ENCODE measurements at regions not wholly inside any gene's neighbourhood (a gene's known extent, or its start where the extent isn't known, plus 50 kb on each side); places are given as distances from the start of the nearest gene placed in this dataset.

DNA sequence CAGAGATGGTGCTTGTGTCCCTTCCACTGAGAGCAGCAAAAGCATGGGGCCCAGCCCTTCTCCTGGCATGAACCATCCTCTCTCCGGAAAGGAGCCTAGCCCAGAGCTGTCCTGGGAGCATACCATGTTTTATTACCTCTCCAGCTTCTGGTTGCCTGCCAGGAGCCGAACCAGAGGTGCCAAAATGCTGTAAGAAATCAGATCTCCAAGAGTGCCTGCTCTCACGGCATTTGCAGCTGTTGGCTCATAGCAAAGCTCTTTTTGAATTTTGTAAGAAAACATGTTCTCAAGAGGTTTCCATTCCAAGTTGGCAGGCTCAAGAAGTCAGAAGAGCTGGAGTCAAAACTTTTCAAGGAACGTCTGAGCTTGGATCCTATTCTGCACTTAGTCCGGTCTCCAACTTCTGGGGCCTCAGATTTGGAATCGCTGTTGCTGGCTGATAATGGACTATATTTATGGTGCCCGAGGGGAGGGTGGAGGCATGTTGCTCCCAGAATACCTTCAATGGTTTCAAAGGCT, 211.7 kb upstream of the MKI67 start:
- Histone ChIP-seq H3K27ac (ENCODE audit: low read depth, low read length, poor library complexity, severe bottlenecking) (no peak overlapping the region), H3K79me2 (ENCODE audit: insufficient read depth, low read length) (no peaks in the 10 kb centered on the region), H3K36me3 (ENCODE audit: insufficient read depth, low read length) (no peaks in the 10 kb centered on the region), H3K9ac (ENCODE audit: low read length) (no peak overlapping the region), H2AFZ (ENCODE audit: low read length) (no peak overlapping the region), H3F3A (ENCODE audit: insufficient read depth, low read length) (no peaks in the 10 kb centered on the region), H3K9me2 (ENCODE audit: low read depth, low read length) (no peaks in the 10 kb centered on the region), H3K4me1 (ENCODE audit: insufficient read depth, low read length, severe bottlenecking) (no peaks in the 10 kb centered on the region), H3K9me3 (ENCODE audit: low read length) (no peaks in the 10 kb centered on the region), H3K4me2 (ENCODE audit: low read length) (no peak overlapping the region), H3K27me3 (ENCODE audit: insufficient read depth, low read length) (no peaks in the 10 kb centered on the region), H3K4me3 (ENCODE audit: low read depth, low read length, poor library complexity, severe bottlenecking) (no peak overlapping the region), H4K20me1 (ENCODE audit: insufficient read depth, low read length) (no peaks in the 10 kb centered on the region)
- TF ChIP-seq CTCF (IDR thresholded peaks at IDR 0.05; ENCODE audit: low read length): no peak
- no peak for TF ChIP-seq EZH2 (IDR thresholded peaks at IDR 0.05; ENCODE audit: borderline replicate concordance, low read length)

- no peak overlapping the region for H3K4me3 ChIP-seq (ENCODE audit: low read depth, low read length, poor library complexity, severe bottlenecking)
- H4K20me1 ChIP-seq (ENCODE audit: insufficient read depth, low read length): no peaks in the 10 kb centered on the region
- no peak overlapping the region for H3K4me2 ChIP-seq (ENCODE audit: low read length)
- no peak overlapping the region for H3K9ac ChIP-seq (ENCODE audit: low read length)
- no peak overlapping the region for H2AFZ ChIP-seq (ENCODE audit: low read length)
- no peaks in the 10 kb centered on the region for H3K9me2 ChIP-seq (ENCODE audit: low read depth, low read length)
- H3K79me2 ChIP-seq (ENCODE audit: insufficient read depth, low read length): no peaks in the 10 kb centered on the region
- no peak for TF ChIP-seq EZH2 (IDR thresholded peaks at IDR 0.05; ENCODE audit: borderline replicate concordance, low read length)
- no peak for TF ChIP-seq CTCF (IDR thresholded peaks at IDR 0.05; ENCODE audit: low read length)
- no peak overlapping the region for H3K27ac ChIP-seq (ENCODE audit: low read depth, low read length, poor library complexity, severe bottlenecking)
- H3F3A ChIP-seq (ENCODE audit: insufficient read depth, low read length): no peaks in the 10 kb centered on the region
- H3K4me1 ChIP-seq (ENCODE audit: insufficient read depth, low read length, severe bottlenecking): no peaks in the 10 kb centered on the region
- H3K9me3 ChIP-seq (ENCODE audit: low read length): no peaks in the 10 kb centered on the region
- no peaks in the 10 kb centered on the region for H3K36me3 ChIP-seq (ENCODE audit: insufficient read depth, low read length)
- no peaks in the 10 kb centered on the region for H3K27me3 ChIP-seq (ENCODE audit: insufficient read depth, low read length)
These were observed 212.7 kb upstream of the MKI67 start for GRCh38 chr10:128338951-128339350.

GRCh38 chr10:128339753-128340152, 213.5 kb upstream of the MKI67 start:
- Histone ChIP-seq H3K4me3 (ENCODE audit: low read depth, low read length, poor library complexity, severe bottlenecking) (no peak overlapping the region), H3K27ac (ENCODE audit: low read depth, low read length, poor library complexity, severe bottlenecking) (no peak overlapping the region), H4K20me1 (ENCODE audit: insufficient read depth, low read length) (no peaks in the 10 kb centered on the region), H3K36me3 (ENCODE audit: insufficient read depth, low read length) (no peaks in the 10 kb centered on the region), H3K27me3 (ENCODE audit: insufficient read depth, low read length) (no peaks in the 10 kb centered on the region), H3F3A (ENCODE audit: insufficient read depth, low read length) (no peaks in the 10 kb centered on the region; the same call in 1 of the 2 replicates), H3K4me2 (ENCODE audit: low read length) (no peak overlapping the region), H3K79me2 (ENCODE audit: insufficient read depth, low read length) (no peaks in the 10 kb centered on the region), H3K9me2 (ENCODE audit: low read depth, low read length) (no peaks in the 10 kb centered on the region), H3K4me1 (ENCODE audit: insufficient read depth, low read length, severe bottlenecking) (no peaks in the 10 kb centered on the region), H2AFZ (ENCODE audit: low read length) (no peak overlapping the region), H3K9ac (ENCODE audit: low read length) (no peak overlapping the region), H3K9me3 (ENCODE audit: low read length) (no peaks in the 10 kb centered on the region)
- no peak for TF ChIP-seq CTCF (IDR thresholded peaks at IDR 0.05; ENCODE audit: low read length)
- TF ChIP-seq EZH2 (IDR thresholded peaks at IDR 0.05; ENCODE audit: borderline replicate concordance, low read length): no peak
